Suprapubic skin (tissue), 4 donors: ENCODE measurements at regions not wholly inside any gene's neighbourhood (a gene's known extent, or its start where the extent isn't known, plus 50 kb on each side); places are given as distances from the start of the nearest gene placed in this dataset.

Experiments
- POLR2A ChIP-seq, 2 donors: fragments of 450-650 bp; IDR thresholded peaks; one replicate each; pipeline ENCODE4 v1.6.1; 2017; ENCODE audit warnings: antibody characterized with exemption in 2 of 2, mild to moderate bottlenecking in 2 of 2, moderate library complexity in 2 of 2
- POLR2AphosphoS5 ChIP-seq, 3 donors: sonication (generic); formaldehyde crosslinking; IDR thresholded peaks; one replicate each; pipeline ENCODE4 v1.6.1; 2017; ENCODE audit warnings: antibody characterized with exemption in 3 of 3
- TF ChIP-seq, protein P1 (sequence below), 2 donors: fragments of 200-600 bp in 1 of 2; fragments of 450-650 bp in 1 of 2; sonication (generic) in 1 of 2; IDR thresholded peaks; one replicate each; pipeline ENCODE4 v1.5.1; 2016 to 2019; ENCODE audit warnings: antibody characterized with exemption in 2 of 2, mild to moderate bottlenecking in 1 of 2, moderate library complexity in 1 of 2

GRCh38 chr1:38624336-38625039 is 235.1 kb downstream of the RRAGC start:
- no peak for TF ChIP-seq POLR2AphosphoS5 (IDR thresholded peaks at IDR 0.05)
- TF ChIP-seq, protein P1, sequence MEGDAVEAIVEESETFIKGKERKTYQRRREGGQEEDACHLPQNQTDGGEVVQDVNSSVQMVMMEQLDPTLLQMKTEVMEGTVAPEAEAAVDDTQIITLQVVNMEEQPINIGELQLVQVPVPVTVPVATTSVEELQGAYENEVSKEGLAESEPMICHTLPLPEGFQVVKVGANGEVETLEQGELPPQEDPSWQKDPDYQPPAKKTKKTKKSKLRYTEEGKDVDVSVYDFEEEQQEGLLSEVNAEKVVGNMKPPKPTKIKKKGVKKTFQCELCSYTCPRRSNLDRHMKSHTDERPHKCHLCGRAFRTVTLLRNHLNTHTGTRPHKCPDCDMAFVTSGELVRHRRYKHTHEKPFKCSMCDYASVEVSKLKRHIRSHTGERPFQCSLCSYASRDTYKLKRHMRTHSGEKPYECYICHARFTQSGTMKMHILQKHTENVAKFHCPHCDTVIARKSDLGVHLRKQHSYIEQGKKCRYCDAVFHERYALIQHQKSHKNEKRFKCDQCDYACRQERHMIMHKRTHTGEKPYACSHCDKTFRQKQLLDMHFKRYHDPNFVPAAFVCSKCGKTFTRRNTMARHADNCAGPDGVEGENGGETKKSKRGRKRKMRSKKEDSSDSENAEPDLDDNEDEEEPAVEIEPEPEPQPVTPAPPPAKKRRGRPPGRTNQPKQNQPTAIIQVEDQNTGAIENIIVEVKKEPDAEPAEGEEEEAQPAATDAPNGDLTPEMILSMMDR (IDR thresholded peaks at IDR 0.05), result no peak
- no peak for TF ChIP-seq POLR2A (IDR thresholded peaks at IDR 0.05)
